IPS DF 19.7 (cell line): ENCODE measurements at regions not wholly inside any gene's neighbourhood (a gene's known extent, or its start where the extent isn't known, plus 50 kb on each side); places are given as distances from the start of the nearest gene placed in this dataset.
"Not testable (repeated sequence)": the region's sequence is repeated elsewhere in the genome, so short reads cannot be mapped to it uniquely, and the experiment has no call there.

Experiments used
- DNase-seq: peaks from one replicate; pipeline ENCODE4 v3.0.0-alpha.2; 2013; ENCODE audit warnings: low read depth, low spot score

DNA sequence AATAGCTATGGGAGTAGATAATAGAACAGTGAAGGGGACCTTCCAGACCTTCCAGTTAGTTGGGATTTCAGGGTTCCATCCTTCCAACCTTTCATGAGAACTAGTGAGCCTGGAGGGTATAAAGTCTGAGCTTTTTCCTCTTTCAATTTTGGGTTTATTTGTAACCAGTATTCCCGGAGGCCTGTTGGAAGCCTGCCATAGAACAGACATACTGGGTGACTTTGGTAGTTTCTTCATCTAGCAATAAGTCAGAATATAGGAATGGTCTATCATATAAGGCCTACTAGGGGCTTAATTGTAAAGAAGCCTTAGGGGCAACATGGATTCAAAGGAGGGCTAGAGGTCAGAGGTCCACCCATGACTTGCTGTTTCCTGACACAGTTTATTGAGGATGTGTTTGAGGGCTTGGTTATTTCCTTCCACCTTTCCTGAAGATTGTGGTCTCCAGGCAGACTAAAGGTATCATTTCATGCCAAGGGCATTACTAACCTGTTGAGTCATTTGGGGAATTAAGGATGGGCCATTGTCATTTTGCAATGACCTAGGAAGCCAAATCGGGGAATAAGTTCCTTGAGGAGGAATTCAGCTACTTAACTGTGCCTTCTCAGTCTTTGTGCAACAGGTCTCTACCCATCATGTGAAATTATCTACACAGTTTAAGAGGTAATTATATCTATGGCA, 410.3 kb downstream of the SLC6A15 start:
- no peak for DNase-seq

DNA sequence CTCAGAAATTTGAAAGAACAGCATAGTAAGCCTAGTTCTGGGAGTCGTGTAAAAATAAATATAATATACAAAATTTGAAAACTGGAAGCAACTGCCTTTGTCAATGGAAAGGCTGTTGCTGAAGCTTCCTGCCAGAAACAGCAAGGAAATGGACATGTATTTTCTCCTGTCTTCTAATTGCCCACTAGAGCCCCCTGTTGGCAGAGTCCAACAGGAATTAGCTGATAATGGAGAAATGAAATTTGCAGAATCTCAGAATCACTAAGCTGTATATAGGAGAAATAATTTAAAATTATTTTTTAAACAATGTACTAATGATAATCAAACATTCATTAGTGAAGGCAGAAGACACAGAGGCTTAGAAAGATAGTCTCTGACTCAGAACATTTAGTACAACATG, 414.8 kb downstream of the SLC6A15 start:
- no peak for DNase-seq

DNA sequence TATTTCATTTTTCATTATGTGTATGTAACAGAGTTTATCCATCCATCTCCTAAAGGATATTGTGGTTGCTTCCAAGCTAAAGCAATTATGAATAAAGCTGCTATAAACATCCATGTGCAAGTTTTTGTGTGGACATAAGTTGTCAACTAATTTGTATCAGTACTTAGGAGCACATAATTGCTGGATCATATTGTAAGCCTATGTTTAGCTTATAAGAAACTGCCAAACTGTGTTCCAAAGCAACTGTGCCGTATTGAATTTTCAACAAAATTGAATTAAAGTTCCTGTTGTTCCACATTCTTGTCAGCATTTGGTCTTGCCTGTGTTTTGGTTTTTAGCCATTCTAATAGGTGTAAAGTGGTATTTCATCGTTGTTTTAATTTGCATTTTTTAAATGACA, 416.9 kb downstream of the SLC6A15 start:
- DNase-seq = no peak

DNA sequence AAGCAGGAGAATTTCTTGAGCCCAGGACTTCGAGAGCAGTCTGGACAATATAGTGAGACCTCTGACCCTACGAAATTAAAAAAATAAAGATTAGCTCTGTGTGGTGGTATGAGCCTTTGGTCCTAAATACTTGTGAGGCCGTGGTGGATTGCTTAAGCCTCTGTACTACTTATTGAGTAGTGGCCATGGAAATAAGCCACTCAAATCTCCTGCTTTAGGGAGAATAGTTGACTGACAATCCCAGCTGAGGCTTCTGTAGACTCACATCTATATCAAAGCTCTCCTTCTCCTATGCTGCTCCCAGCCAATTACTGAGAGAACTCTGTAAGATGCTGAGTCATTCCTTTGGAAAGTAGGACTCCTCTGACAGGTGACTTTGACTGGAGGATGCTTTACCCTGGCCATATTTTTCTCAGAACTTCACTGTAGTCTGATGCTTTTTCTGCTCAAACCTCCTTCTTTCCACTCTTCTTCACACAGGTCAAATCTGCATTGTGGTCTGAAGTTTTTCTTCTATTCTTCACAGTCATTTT, 420.2 kb downstream of the SLC6A15 start:
- DNase-seq = no peak

DNA sequence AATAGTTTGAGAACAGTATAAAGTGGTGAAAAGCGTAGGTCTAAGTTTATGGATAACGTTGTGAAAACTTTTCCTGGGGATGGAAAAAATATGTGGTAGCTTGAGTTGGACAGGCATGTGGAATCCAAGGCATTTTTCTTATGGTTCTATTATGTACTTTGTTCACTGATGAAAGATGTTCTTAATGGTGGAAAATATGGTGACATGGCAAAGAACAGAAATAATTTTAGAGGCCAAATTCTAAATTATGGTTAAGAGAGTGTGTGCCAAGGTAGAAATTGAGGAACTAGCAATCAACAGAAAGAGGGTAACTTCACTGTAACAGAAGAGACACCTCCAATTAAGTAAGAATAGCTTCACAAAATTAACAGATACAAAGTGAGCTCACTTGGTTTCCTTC, 427.8 kb downstream of the SLC6A15 start:
- no peak for DNase-seq

DNA sequence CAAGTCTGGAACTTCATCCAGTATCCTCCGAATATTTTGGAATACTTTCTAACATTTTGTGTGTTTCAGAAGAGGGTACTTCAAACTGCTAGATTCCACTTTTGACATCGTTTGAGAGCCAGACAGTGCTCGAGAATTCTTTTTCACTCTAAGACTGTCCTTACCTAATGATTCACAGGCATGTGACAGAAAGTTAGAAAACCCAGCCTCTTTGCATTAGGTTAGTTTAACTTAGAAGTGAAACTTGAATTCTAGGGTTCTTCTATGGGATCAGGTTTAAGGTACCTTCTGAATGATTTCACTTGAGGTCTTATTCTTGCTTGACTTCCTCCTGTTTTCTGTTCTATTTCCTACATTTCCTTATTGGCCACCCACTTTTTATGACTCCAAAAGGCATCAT, 431.8 kb downstream of the SLC6A15 start:
- DNase-seq = no peak

DNA sequence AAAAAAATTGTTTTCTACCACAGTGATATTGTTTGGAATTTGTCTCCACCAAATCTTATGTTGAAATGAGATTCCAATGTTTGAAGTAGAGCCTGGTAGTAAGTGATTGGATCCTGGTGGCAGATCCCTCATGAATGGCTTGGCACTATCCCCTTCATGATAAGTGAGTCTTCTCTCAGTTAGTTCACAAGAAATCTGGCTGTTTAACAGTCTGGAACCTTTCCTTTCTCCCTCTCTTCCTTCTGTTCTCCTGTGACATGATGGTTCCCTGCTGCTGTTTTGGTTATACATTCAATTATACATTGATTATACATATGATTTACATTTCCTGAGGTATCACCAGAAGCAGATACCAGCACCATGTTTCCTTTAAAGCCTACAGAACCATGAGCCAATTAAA, 442.2 kb downstream of the SLC6A15 start:
- DNase-seq = no peak

DNA sequence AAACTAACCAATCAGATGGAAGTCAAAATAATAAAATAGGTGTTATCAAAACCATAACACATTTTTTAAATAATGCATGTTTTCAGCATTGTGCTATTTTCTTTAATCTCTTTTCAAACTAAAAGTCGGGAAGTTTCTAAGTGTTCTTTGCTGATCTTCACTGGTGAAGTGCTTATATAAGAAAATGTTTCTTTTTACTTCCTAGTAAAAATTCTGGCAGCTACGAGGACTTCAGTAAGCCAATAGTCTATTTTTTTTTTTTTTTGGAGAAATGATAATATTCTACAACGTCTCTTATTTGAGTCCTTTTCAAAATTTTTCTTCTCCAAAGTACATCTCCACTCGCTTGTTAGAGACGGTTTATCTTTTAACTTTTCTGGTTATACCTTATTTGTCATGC, 448.0 kb downstream of the SLC6A15 start:
- no peak for DNase-seq

DNA sequence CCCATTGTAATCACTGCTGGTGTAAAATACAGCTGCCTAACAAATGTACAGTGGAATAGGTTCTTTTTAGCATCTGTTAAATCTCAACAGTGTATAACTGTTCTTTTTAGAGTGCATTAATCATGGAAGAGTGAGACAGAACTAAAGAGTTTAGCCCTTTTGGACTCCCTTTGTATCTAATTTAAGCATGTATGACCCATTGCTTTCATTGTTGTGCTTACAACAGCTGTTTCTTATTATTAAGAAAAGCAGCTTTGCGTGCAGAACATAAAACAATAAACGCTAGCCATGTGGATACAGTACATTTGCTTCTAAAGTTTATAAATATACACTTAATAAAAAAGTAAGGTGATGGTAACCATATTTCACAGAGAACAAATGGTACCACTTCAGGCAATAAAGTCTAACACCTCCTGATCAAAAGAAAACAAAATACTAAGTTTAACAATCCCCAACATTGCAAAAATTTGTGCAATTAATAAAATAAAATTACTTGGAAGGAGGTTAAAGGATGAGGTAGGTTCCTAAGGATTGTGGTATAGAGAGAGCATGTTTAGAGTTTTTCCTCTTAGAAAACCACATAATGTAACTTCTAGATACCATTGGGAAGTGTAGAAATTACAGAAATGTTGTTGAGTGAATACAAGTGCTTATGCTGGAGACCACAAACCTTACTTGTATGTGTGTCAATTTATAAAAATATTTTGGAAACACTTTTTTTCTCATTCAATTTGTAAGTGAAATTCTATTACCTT, 448.7 kb downstream of the SLC6A15 start:
- DNase-seq = no peak

DNA sequence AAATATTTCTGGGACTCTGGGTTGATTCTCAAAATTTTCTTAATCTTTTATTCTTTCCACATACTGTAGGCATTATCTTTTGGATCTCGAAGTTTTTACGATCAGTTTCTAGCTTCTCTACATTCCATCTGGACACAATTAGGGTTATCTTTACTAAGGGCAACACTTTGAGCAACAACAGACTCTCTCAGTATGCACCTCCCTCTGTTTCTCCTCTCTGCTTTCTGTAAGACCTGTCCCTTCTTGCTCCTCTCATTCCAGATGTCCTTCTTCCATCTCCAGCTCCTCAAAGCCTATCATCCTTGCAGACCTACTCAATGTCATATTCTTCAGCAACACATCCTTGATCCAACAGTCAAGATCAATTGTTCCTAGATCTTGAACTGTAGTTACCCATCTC, 457.0 kb downstream of the SLC6A15 start:
- no peak for DNase-seq

DNA sequence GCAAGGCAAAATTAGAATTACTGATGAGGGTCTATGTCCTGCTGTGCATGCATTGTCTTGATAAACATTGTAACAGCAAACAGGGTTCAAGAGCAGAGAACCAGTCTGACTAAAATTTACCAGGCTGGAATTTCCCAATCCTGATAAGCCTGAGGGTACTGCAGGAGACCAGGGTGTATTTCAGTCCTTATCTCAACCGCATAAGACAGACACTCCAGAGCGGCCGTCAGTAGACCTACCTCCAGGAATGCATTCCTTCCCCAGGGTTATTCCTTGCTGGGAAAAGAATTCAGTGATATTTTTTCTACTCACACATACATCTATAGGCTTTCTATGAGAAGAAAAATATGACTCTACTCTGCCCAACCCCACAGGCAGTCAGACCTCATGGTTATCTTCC, 466.1 kb downstream of the SLC6A15 start:
- not testable (repeated sequence) for DNase-seq

DNA sequence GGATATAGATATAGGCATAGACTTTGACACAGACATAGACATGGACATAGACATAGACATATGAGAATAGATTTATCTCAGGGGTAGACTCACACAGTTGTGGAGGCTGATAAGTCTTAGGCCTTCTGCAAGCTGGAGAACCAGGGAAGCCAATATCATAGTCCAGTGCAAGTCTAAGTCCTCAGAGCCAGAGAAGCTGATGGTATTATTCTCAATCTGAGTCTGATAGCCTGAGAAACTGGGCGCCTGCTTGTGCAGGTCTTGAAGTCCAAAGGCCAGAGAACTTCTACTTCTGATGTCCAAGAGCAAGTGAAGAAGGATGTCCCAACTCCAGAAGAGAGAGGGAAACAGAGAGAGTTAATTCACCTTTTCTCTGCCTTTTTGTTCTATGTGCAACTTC, 476.5 kb downstream of the SLC6A15 start:
- no peak for DNase-seq

DNA sequence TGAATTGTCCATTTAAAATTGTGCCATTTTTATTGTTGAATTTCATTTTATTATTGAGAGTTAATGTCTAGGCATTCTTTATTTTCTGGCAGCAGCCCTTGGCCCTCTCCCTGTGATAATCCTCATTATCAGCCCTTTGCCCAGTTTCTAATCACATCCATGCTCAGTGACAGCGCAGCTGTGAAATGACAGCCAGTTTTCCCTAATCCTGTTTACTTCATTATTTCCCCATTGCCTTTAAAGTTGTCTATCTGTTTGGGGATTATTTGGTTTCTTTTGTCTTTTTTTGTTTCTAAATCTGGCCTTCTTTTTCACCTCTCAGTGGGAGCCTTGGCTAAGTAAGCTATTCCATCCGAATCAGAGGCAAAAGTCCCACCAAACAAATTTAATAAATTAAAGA, 476.9 kb downstream of the SLC6A15 start:
- no peak for DNase-seq

DNA sequence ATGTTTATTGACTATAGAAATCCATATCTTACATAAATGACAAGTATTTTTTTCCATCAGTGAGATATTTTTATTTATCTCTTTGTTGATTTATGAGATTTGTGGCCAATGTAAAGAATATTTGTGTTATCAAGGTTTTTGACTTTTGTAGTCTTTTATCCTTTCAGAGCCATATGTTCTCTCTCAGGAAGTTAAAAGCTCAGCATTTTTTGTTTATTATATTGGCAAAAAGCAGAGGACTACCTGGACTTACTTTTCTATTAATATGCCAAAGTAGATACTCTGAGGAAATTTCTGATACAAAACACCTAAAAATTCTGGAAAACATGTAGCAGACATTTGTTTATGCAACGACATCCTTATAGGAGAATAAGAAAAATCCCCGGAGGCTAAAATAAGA, 490.3 kb downstream of the SLC6A15 start:
- DNase-seq = no peak

DNA sequence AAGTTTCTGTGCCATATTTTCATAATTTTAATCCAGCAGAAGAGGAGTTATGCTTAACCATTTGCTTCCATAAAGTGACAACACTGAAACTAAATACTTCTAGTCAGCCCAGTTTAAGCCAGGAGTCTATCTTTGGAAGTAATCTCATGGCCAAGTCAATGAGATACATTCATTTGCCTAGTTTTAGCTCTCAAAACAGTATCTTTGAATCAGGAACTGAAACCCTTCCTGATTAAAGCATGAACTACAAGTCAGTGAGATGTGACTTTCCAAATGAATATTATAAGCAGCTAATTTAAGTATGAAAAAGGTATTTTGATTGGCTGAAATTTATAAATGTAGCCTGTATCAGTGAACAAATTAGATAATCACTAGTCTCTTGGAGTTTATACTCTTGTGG, 491.5 kb downstream of the SLC6A15 start:
- DNase-seq = no peak

DNA sequence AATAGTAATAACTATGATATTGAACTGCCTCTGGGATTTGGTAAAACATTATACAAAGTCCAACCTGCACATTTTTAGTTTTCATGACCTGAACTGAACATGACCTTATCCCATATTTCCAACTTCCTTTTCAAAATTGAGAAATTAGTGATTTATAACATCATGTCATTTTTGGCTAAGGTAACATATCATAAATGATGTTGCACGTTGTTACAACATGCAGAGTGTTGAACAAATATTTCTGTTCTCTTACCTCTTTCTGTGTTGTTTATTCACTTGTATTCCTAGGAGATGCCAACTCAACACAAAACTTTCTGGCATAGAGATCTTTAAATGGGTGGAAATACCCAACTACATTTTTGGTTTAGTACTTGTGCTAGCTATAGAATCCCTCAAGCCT, 496.0 kb downstream of the SLC6A15 start:
- no peak for DNase-seq

DNA sequence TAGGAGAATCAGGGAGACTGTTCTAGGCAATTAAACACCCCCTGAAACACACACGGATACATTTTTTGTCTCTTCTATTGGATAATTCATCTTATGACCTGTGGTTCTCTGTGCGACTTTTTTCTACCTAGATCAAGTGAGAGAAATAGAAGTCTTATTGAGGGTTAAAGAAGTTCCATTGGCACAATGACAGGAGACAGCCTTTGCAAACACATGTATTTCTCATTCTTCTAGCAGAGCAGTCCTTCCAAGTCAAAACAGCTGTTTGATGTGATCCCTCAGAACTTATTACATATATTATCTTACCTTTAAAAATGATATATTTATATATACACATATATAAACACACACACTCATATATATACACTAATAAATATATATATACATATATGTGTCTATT, 496.7 kb downstream of the SLC6A15 start:
- DNase-seq = no peak

DNA sequence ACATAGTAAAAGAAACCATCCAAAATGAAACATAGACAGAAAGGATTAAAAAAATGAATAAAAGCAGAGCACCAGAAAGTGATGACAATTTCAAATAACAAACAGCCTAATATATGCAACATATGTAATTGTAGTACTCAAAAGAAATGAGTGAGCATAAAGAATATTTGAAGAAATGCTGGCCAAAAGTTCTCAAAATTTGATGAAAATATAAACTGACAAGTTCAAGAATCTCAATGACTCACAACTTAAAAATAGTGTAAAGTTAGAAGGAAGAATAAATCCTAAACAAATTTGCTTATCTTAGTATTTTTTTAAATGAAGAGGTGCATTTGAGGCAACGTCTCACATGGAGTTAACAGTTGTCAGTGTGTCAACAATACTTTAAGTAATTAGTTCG, 498.9 kb downstream of the SLC6A15 start:
- DNase-seq = no peak

DNA sequence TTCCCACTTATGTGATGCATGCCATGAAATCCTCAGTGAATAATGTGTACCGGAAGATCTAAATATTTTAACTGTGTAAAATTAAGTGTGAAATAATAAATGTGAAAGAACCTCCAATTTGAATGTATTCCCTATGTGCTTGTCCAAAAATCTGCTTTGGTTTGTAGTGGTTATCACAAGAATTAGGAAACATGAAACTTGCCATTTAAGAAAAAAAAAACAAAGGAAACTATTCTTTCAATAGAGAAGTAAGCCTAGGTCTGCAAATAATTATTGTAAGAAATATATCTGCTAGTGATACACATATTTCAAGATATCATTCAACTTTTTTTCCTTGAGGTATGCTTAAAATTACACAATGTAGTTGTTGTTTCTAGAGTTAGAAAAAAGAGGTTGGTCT, 500.4 kb downstream of the SLC6A15 start:
- DNase-seq = no peak

DNA sequence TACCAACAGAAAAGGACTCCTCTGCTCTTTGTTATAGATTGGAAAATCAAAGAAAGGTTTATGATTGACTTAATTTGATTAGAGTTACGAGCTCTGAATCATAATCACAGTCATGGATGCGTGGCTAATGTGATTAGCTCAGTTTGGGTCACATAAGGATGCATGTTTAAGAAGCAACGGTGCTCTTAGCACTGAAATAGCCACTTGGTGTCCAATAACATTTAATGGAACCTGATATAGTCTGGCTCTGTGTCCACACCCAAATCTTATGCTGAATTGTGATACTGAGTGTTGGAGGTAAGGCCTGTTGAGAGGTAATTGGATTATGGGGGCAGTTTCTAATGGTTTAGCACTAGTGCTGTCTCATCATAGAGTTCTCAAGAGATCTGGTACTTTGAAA, 501.6 kb downstream of the SLC6A15 start:
- no peak for DNase-seq

DNA sequence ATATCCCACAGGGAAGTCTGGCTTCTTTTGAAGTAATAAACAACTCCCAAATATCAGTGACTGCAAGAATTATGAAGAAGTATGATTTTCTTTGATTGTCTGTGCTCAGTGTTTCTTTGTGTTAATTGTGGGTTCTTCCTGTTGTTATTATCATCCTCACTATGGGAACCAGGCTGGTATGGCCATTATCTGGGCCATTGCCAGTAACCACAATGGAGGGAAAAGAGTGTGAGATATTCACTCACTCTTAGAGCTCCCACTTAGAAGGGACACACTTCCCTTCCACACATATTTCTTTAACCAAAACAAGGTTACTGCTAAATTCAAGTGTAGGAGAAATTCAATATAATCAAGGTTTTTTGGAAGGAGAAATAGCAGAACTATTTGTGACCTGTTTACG, 503.7 kb downstream of the SLC6A15 start:
- DNase-seq = no peak

DNA sequence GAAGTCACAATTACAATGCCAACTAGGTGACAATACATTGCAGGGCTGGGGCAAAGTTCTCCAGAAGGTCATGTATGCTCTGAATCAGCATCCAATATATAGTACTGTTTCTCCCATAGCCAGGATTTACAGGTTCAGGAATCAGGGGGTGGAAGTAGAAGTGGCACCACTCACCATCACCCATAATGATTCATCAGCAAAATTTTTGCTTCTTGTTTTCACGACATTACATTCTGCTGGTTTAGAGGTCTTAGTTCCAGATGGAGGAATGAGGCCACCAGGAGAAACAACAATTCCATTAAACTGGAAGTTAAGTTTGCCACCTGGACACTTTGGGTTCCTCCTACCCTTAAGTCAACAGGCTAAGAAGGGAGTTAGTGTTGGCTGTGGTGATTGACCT, 505.9 kb downstream of the SLC6A15 start:
- not testable (repeated sequence) for DNase-seq

DNA sequence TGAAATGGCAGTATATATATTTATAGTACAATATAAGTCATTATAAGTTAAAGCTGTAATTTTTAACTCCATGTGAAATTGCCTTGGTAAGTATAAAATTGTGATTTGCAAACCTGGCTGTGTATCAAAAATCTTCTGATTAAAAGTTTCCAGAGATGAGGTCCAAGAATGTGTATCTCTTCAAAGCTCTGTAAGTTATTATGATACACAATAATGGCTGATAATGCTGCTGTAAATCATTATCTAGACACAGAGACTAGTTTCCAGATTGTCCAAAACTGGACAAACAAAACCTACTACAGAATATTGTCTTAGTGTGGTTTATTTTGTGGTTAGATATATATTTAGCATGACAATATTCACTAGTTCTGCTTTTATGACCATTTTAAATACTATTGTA, 514.8 kb downstream of the SLC6A15 start:
- no peak for DNase-seq
